ENCODE measurements at regions not wholly inside any gene's neighbourhood (a gene's known extent, or its start where the extent isn't known, plus 50 kb on each side); places are given as distances from the start of the nearest gene placed in this dataset.

GRCh38 chr7:79876848-79877252, 257.8 kb upstream of the GNAI1 start:
- H3K4me3 Mint-ChIP-seq (ENCODE audit: low read depth), result no peak overlapping the region
- no peaks in the 10 kb centered on the region for H3K27me3 Mint-ChIP-seq (ENCODE audit: low read depth)
- no peaks in the 10 kb centered on the region for H3K36me3 Mint-ChIP-seq (ENCODE audit: low read depth)
- H3K4me1 Mint-ChIP-seq (ENCODE audit: low read depth), result no peaks in the 10 kb centered on the region
- no peak for DNase-seq (ENCODE audit: low spot score)
- no peaks in the 10 kb centered on the region for H3K9me3 Mint-ChIP-seq
- H3K27ac Mint-ChIP-seq, result no peak overlapping the region
- intact Hi-C loops (cut with micrococcal nuclease), result no loop called here

- H3K9me3 Mint-ChIP-seq, result no peaks in the 10 kb centered on the region
- H3K4me1 Mint-ChIP-seq (ENCODE audit: low read depth), result no peaks in the 10 kb centered on the region
- no peaks in the 10 kb centered on the region for H3K27me3 Mint-ChIP-seq (ENCODE audit: low read depth)
- H3K4me3 Mint-ChIP-seq (ENCODE audit: low read depth), result no peak overlapping the region
- H3K36me3 Mint-ChIP-seq (ENCODE audit: low read depth), result no peaks in the 10 kb centered on the region
- H3K27ac Mint-ChIP-seq, result no peak overlapping the region
- DNase-seq (ENCODE audit: low spot score), result no peak
- intact Hi-C loops (cut with micrococcal nuclease), result no loop called here
Measured at GRCh38 chr7:79874797-79875196, 259.8 kb upstream of the GNAI1 start.

- Mint-ChIP-seq H3K9me3 (no peaks in the 10 kb centered on the region), H3K36me3 (ENCODE audit: low read depth) (no peaks in the 10 kb centered on the region), H3K4me3 (ENCODE audit: low read depth) (no peak overlapping the region), H3K27ac (no peak overlapping the region), H3K27me3 (ENCODE audit: low read depth) (no peaks in the 10 kb centered on the region), H3K4me1 (ENCODE audit: low read depth) (no peaks in the 10 kb centered on the region)
- DNase-seq (ENCODE audit: low spot score), result no peak
- intact Hi-C loops (cut with micrococcal nuclease), result no loop called here
Measured at GRCh38 chr7:79872176-79872575, 262.5 kb upstream of the GNAI1 start.

- no peak for DNase-seq (ENCODE audit: low spot score)
- H3K27ac Mint-ChIP-seq, result no peak overlapping the region
- no peak overlapping the region for H3K4me3 Mint-ChIP-seq (ENCODE audit: low read depth)
- no peaks in the 10 kb centered on the region for H3K9me3 Mint-ChIP-seq
- intact Hi-C loops (cut with micrococcal nuclease), result no loop called here
- no peaks in the 10 kb centered on the region for H3K4me1 Mint-ChIP-seq (ENCODE audit: low read depth)
- H3K36me3 Mint-ChIP-seq (ENCODE audit: low read depth), result no peaks in the 10 kb centered on the region
- H3K27me3 Mint-ChIP-seq (ENCODE audit: low read depth), result no peaks in the 10 kb centered on the region
Measured at GRCh38 chr7:79868010-79868409, 266.6 kb upstream of the GNAI1 start.

- intact Hi-C loops (cut with micrococcal nuclease), result no loop called here
- no peak for DNase-seq (ENCODE audit: low spot score)
- H3K27ac Mint-ChIP-seq, result no peak overlapping the region
Measured at GRCh38 chr7:79862447-79863210, 272.0 kb upstream of the GNAI1 start.

GRCh38 chr7:79855172-79855571, 279.5 kb upstream of the GNAI1 start:
- H3K4me1 Mint-ChIP-seq (ENCODE audit: low read depth), result no peaks in the 10 kb centered on the region
- H3K27ac Mint-ChIP-seq, result no peak overlapping the region

More at GRCh38 chr7:79862447-79863210, 272.0 kb upstream of the GNAI1 start:
- Mint-ChIP-seq H3K27me3 (ENCODE audit: low read depth) (no peaks in the 10 kb centered on the region), H3K4me1 (ENCODE audit: low read depth) (no peaks in the 10 kb centered on the region), H3K4me3 (ENCODE audit: low read depth) (no peak overlapping the region), H3K9me3 (no peaks in the 10 kb centered on the region), H3K36me3 (ENCODE audit: low read depth) (no peaks in the 10 kb centered on the region)

GRCh38 chr7:79854621-79855020, 280.0 kb upstream of the GNAI1 start:
- Mint-ChIP-seq H3K27ac (no peak overlapping the region), H3K4me1 (ENCODE audit: low read depth) (no peaks in the 10 kb centered on the region), H3K36me3 (ENCODE audit: low read depth) (no peaks in the 10 kb centered on the region), H3K9me3 (no peaks in the 10 kb centered on the region), H3K27me3 (ENCODE audit: low read depth) (no peaks in the 10 kb centered on the region), H3K4me3 (ENCODE audit: low read depth) (no peak overlapping the region)
- no peak for DNase-seq (ENCODE audit: low spot score)
- intact Hi-C loops (cut with micrococcal nuclease), result no loop called here

More at GRCh38 chr7:79855172-79855571, 279.5 kb upstream of the GNAI1 start:
- Mint-ChIP-seq H3K9me3 (no peaks in the 10 kb centered on the region), H3K4me3 (ENCODE audit: low read depth) (no peak overlapping the region), H3K27me3 (ENCODE audit: low read depth) (no peaks in the 10 kb centered on the region), H3K36me3 (ENCODE audit: low read depth) (no peaks in the 10 kb centered on the region)
- intact Hi-C loops (cut with micrococcal nuclease), result no loop called here
- DNase-seq (ENCODE audit: low spot score), result no peak

GRCh38 chr7:79837915-79838314, 296.7 kb upstream of the GNAI1 start:
- H3K4me1 Mint-ChIP-seq (ENCODE audit: low read depth), result no peaks in the 10 kb centered on the region
- DNase-seq (ENCODE audit: low spot score), result no peak
- no peaks in the 10 kb centered on the region for H3K27me3 Mint-ChIP-seq (ENCODE audit: low read depth)
- H3K36me3 Mint-ChIP-seq (ENCODE audit: low read depth), result no peaks in the 10 kb centered on the region
- intact Hi-C loops (cut with micrococcal nuclease), result no loop called here
- H3K9me3 Mint-ChIP-seq, result no peaks in the 10 kb centered on the region
- H3K27ac Mint-ChIP-seq, result no peak overlapping the region
- H3K4me3 Mint-ChIP-seq (ENCODE audit: low read depth), result no peak overlapping the region

- H3K9me3 Mint-ChIP-seq, result no peaks in the 10 kb centered on the region
- intact Hi-C loops (cut with micrococcal nuclease), result no loop called here
- no peaks in the 10 kb centered on the region for H3K27me3 Mint-ChIP-seq (ENCODE audit: low read depth)
- no peaks in the 10 kb centered on the region for H3K36me3 Mint-ChIP-seq (ENCODE audit: low read depth)
- H3K27ac Mint-ChIP-seq, result no peak overlapping the region
- no peak for DNase-seq (ENCODE audit: low spot score)
- H3K4me3 Mint-ChIP-seq (ENCODE audit: low read depth), result no peak overlapping the region
- H3K4me1 Mint-ChIP-seq (ENCODE audit: low read depth), result no peaks in the 10 kb centered on the region
Measured at GRCh38 chr7:79833616-79834015, 301.0 kb upstream of the GNAI1 start.

GRCh38 chr7:79828866-79829265, 305.8 kb upstream of the GNAI1 start:
- DNase-seq (ENCODE audit: low spot score), result no peak
- Mint-ChIP-seq H3K9me3 (no peaks in the 10 kb centered on the region), H3K4me3 (ENCODE audit: low read depth) (no peak overlapping the region), H3K27ac (no peak overlapping the region), H3K36me3 (ENCODE audit: low read depth) (no peaks in the 10 kb centered on the region), H3K27me3 (ENCODE audit: low read depth) (no peaks in the 10 kb centered on the region), H3K4me1 (ENCODE audit: low read depth) (no peaks in the 10 kb centered on the region)
- intact Hi-C loops (cut with micrococcal nuclease), result no loop called here

GRCh38 chr7:79823246-79823951, 311.2 kb upstream of the GNAI1 start:
- Mint-ChIP-seq H3K9me3 (no peaks in the 10 kb centered on the region), H3K27me3 (ENCODE audit: low read depth) (no peaks in the 10 kb centered on the region), H3K4me1 (ENCODE audit: low read depth) (no peaks in the 10 kb centered on the region), H3K36me3 (ENCODE audit: low read depth) (no peaks in the 10 kb centered on the region), H3K4me3 (ENCODE audit: low read depth) (no peak overlapping the region), H3K27ac (no peak overlapping the region)
- DNase-seq (ENCODE audit: low spot score), result no peak
- intact Hi-C loops (cut with micrococcal nuclease), result no loop called here

GRCh38 chr7:79822620-79823240, 311.9 kb upstream of the GNAI1 start:
- intact Hi-C loops (cut with micrococcal nuclease), result no loop called here
- H3K4me1 Mint-ChIP-seq (ENCODE audit: low read depth), result no peaks in the 10 kb centered on the region
- no peaks in the 10 kb centered on the region for H3K27me3 Mint-ChIP-seq (ENCODE audit: low read depth)
- DNase-seq (ENCODE audit: low spot score), result no peak
- H3K36me3 Mint-ChIP-seq (ENCODE audit: low read depth), result no peaks in the 10 kb centered on the region
- no peaks in the 10 kb centered on the region for H3K9me3 Mint-ChIP-seq
- H3K27ac Mint-ChIP-seq, result no peak overlapping the region
- no peak overlapping the region for H3K4me3 Mint-ChIP-seq (ENCODE audit: low read depth)

- no peaks in the 10 kb centered on the region for H3K36me3 Mint-ChIP-seq (ENCODE audit: low read depth)
- no peak overlapping the region for H3K4me3 Mint-ChIP-seq (ENCODE audit: low read depth)
- no peaks in the 10 kb centered on the region for H3K4me1 Mint-ChIP-seq (ENCODE audit: low read depth)
- no peak overlapping the region for H3K27ac Mint-ChIP-seq
- no peak for DNase-seq (ENCODE audit: low spot score)
- no peaks in the 10 kb centered on the region for H3K9me3 Mint-ChIP-seq
- H3K27me3 Mint-ChIP-seq (ENCODE audit: low read depth), result no peaks in the 10 kb centered on the region
- intact Hi-C loops (cut with micrococcal nuclease), result no loop called here
Measured at GRCh38 chr7:79820387-79820786, 314.2 kb upstream of the GNAI1 start.
